ENCODE measurements at regions not wholly inside any gene's neighbourhood (a gene's known extent, or its start where the extent isn't known, plus 50 kb on each side); places are given as distances from the start of the nearest gene placed in this dataset.

GRCh38 chr12:131598717-131599116 lies 112.2 kb upstream of the SFSWAP start:
- TF ChIP-seq POLR2AphosphoS5 (IDR thresholded peaks at IDR 0.05; ENCODE audit: low read depth, low read length), result no peak
- TF ChIP-seq SIN3A (IDR thresholded peaks at IDR 0.05; ENCODE audit: borderline replicate concordance, insufficient read depth, low read length), result no peak
- no peak for TF ChIP-seq TAF1 (IDR thresholded peaks at IDR 0.05; ENCODE audit: borderline replicate concordance, insufficient read depth, low read length)

All from PFSK-1 (cell line).